HCT116 (cell line): ENCODE measurements at regions not wholly inside any gene's neighbourhood (a gene's known extent, or its start where the extent isn't known, plus 50 kb on each side); places are given as distances from the start of the nearest gene placed in this dataset.

Experiments used
- ATAC-seq: fragments of 200-7000 bp; cut with Tn5 transposase; 2 replicates; pipeline ENCODE4 v1.9.1; 2020; ENCODE audit warnings: mild to moderate bottlenecking, moderate library complexity
- BruUV-seq: library from RNA; stranded (reverse); fragments of 400-500 nt; replicated peaks from 2 replicates; lab custom pipeline; 2021; lab: Mats Ljungman, UMichigan
- CTCF ChIA-PET: fragments of 300-600 bp; sonication (Branson Sonifier 250); formaldehyde crosslinking; loops from one replicate; lab custom pipeline; 2021; ENCODE audit warnings: antibody characterized with exemption; lab: Charles Lee
- POLR2A ChIA-PET: fragments of 300-600, 350-600 bp; sonication (Branson Sonifier 250); formaldehyde crosslinking; loops from one replicate; lab custom pipeline; 2021; ENCODE audit warnings: antibody characterized with exemption; lab: Charles Lee
- RAD21 ChIA-PET, 2 experiments: fragments of 300-600 bp; sonication (Branson Sonifier 250); formaldehyde crosslinking; loops; one replicate each; lab custom pipeline; 2023; ENCODE audit warnings: low total read pairs in 2 of 2; ENCODE audit not compliant: uncharacterized antibody in 2 of 2, unreplicated experiment in 2 of 2, low non-redundant PET in 1 of 2; lab: Charles Lee
- DNase-seq: peaks from one replicate; pipeline ENCODE4 v3.0.0-alpha.2; 2010; ENCODE audit warnings: low read depth, low spot score
- H2AFZ ChIP-seq: fragments of 200-600 bp; shearing (Covaris generic), sonication (generic); 2 replicates; pipeline ENCODE4 v1.6.1; 2017; ENCODE audit warnings: low read depth, mixed run types, mixed read lengths, antibody characterized with exemption, low read length; ENCODE audit not compliant: poor library complexity, severe bottlenecking
- H3K27ac ChIP-seq: 2 replicates; pipeline ENCODE4 v1.5.1; 2012; ENCODE audit warnings: low read depth, low read length
- H3K27me3 ChIP-seq: fragments of 200-600 bp; sonication (generic); 2 replicates; pipeline ENCODE4 v1.6.1; 2016; ENCODE audit warnings: mixed run types, low read length, mixed read lengths; ENCODE audit not compliant: insufficient read depth
- H3K36me3 ChIP-seq, 2 experiments: fragments of 200-500 bp in 1 of 2; fragments of 200-600 bp in 1 of 2; sonication (Bioruptor generic) in 1 of 2; sonication (generic) in 1 of 2; 2 replicates each; pipeline versions ENCODE4 v1.5.1 to v1.6.1; 2014 to 2016; ENCODE audit warnings: low read length in 2 of 2, inconsistent platforms in 1 of 2, mixed read lengths in 1 of 2, mixed run types in 1 of 2; ENCODE audit not compliant: insufficient read depth in 2 of 2, control insufficient read depth in 1 of 2
- H3K4me1 ChIP-seq, 2 experiments: fragments of 200-600 bp in 1 of 2; sonication (generic) in 1 of 2; 2 replicates each; pipeline versions ENCODE4 v1.5.1 to v1.6.1; 2012 to 2017; ENCODE audit warnings: low read length in 2 of 2, inconsistent platforms in 1 of 2, mild to moderate bottlenecking in 1 of 2, mixed read lengths in 1 of 2, mixed run types in 1 of 2, moderate library complexity in 1 of 2; ENCODE audit not compliant: insufficient read depth in 2 of 2, control insufficient read depth in 1 of 2
- H3K4me2 ChIP-seq: fragments of 200-600 bp; sonication (generic); 2 replicates; pipeline ENCODE4 v1.6.1; 2017; ENCODE audit warnings: mixed run types, low read length, mixed read lengths
- H3K4me3 ChIP-seq, 2 experiments: fragments of 200-600 bp in 1 of 2; sonication (generic) in 1 of 2; replicated peaks in 1 of 2; 2 replicates each; pipeline ENCODE4 v1.5.1; 2011 to 2016; ENCODE audit warnings: low read length in 2 of 2, control low read depth in 1 of 2, low read depth in 1 of 2, mild to moderate bottlenecking in 1 of 2, mixed read lengths in 1 of 2, mixed run types in 1 of 2
- H3K79me2 ChIP-seq: fragments of 200-600 bp; sonication (generic); 2 replicates; pipeline ENCODE4 v1.6.1; 2017; ENCODE audit warnings: mild to moderate bottlenecking, mixed run types, low read length, moderate library complexity, mixed read lengths; ENCODE audit not compliant: insufficient read depth
- H3K9ac ChIP-seq: fragments of 200-600 bp; sonication (generic); 2 replicates; pipeline ENCODE4 v1.6.1; 2016; ENCODE audit warnings: low read length, mixed read lengths
- H3K9me2 ChIP-seq: fragments of 200-600 bp; sonication (generic), shearing (Covaris generic); 2 replicates; pipeline ENCODE4 v1.6.1; 2017; ENCODE audit warnings: mixed run types, mild to moderate bottlenecking, moderate library complexity; ENCODE audit not compliant: insufficient read depth
- H3K9me3 ChIP-seq, 2 experiments: fragments of 200-500 bp in 1 of 2; fragments of 200-600 bp in 1 of 2; sonication (Bioruptor generic) in 1 of 2; sonication (generic) in 1 of 2; 2 replicates each; pipeline ENCODE4 v1.6.1; 2014 to 2017; ENCODE audit warnings: low read length in 2 of 2, mixed read lengths in 2 of 2, inconsistent platforms in 1 of 2, low read depth in 1 of 2, mild to moderate bottlenecking in 1 of 2, mixed run types in 1 of 2, moderate library complexity in 1 of 2; ENCODE audit not compliant: control insufficient read depth in 1 of 2, insufficient read depth in 1 of 2
- H4K20me1 ChIP-seq: fragments of 200-600 bp; sonication (generic), shearing (Covaris generic); 2 replicates; pipeline ENCODE4 v1.6.1; 2017; ENCODE audit warnings: mixed run types, mild to moderate bottlenecking, moderate library complexity; ENCODE audit not compliant: insufficient read depth
- ATF3 ChIP-seq: IDR thresholded peaks from 2 replicates; pipeline ENCODE4 v1.6.1; 2012
- EGR1 ChIP-seq: IDR thresholded peaks from 2 replicates; pipeline ENCODE4 v1.6.1; 2012; ENCODE audit warnings: low read depth
- EZH2 ChIP-seq: fragments of 200-600 bp; sonication (generic); IDR thresholded peaks from 2 replicates; pipeline ENCODE4 v1.6.1; 2017; ENCODE audit warnings: antibody characterized with exemption, mixed run types
- EZH2phosphoT487 ChIP-seq: fragments of 200-600 bp; IDR thresholded peaks from 2 replicates; pipeline ENCODE4 v1.6.1; 2018; ENCODE audit warnings: antibody characterized with exemption, borderline replicate concordance
- FOSL1 ChIP-seq: IDR thresholded peaks from 2 replicates; pipeline ENCODE4 v1.6.1; 2012; ENCODE audit warnings: low read depth
- JUND ChIP-seq: IDR thresholded peaks from 2 replicates; pipeline ENCODE4 v1.6.1; 2012
- POLR2A ChIP-seq: IDR thresholded peaks from 2 replicates; pipeline ENCODE4 v1.7.0; 2011; ENCODE audit warnings: borderline replicate concordance; ENCODE audit not compliant: insufficient read depth, insufficient read length; ENCODE audit errors: extremely low read depth
- POLR2AphosphoS5 ChIP-seq: IDR thresholded peaks from 2 replicates; pipeline ENCODE4 v1.6.1; 2011; ENCODE audit warnings: mild to moderate bottlenecking, low read depth, low read length, moderate library complexity
- RAD21 ChIP-seq: IDR thresholded peaks from 2 replicates; pipeline ENCODE4 v1.6.1; 2012; ENCODE audit warnings: low read depth, mild to moderate bottlenecking
- SIN3A ChIP-seq: IDR thresholded peaks from 2 replicates; pipeline ENCODE4 v1.6.1; 2012; ENCODE audit warnings: low read depth
- SRF ChIP-seq: IDR thresholded peaks from 2 replicates; pipeline ENCODE4 v1.6.1; 2012; ENCODE audit warnings: low read depth
- YY1 ChIP-seq: IDR thresholded peaks from 2 replicates; pipeline ENCODE4 v1.6.1; 2011; ENCODE audit warnings: low read length, low read depth, moderate library complexity, mild to moderate bottlenecking; ENCODE audit not compliant: insufficient replicate concordance; ENCODE audit errors: extremely low read depth
- ZFX ChIP-seq: fragments of 450-650 bp; IDR thresholded peaks from 2 replicates; pipeline ENCODE4 v1.6.1; 2017
- ZNF274 ChIP-seq: fragments of 200-500 bp; sonication (Bioruptor generic); IDR thresholded peaks from 2 replicates; pipeline ENCODE4 v1.6.1; 2014; ENCODE audit warnings: mild to moderate bottlenecking, low read depth, low read length, inconsistent platforms
- intact Hi-C: fragments of 100-400 bp; cut with micrococcal nuclease; formaldehyde crosslinking; loops from 2 replicates; pipeline ENCODE4 v1.10.0; 2022
- TF ChIP-seq, protein P1 (sequence below): IDR thresholded peaks from 2 replicates; pipeline ENCODE4 v1.6.1; 2011; ENCODE audit warnings: mild to moderate bottlenecking, low read length, moderate library complexity; ENCODE audit not compliant: insufficient replicate concordance; ENCODE audit errors: extremely low read depth

DNA sequence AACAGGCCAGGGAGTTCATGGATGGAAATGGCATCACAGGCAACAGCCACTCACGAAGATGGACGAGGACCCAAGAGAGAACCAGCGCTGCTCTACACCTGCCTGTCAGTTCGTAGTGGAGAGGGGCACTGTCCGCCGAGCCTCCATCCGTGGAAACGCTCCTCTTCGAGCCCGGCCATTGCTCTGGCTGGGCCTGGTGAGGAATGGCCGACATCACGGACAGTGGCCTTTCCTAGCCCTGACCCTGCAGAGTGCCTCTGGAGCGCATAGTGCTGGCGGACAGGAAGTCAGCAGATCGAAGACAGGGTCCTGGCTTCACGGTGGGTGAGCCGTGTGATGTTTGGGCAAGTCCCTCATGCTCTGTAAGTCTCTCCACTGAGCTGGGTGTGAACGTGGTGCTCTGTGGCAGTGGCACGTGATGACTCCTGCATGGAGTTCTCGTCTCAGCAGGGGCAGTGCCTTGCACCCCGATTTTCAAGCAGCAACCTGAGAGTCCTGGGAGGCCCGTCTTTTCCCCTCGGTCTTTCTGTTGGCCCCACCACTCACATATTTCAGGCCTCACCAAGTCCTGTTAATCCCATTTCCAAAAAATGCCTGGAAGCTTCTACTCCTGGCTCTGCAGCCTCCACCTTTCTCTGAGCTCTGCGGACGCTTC is 214.4 kb downstream of the ERMARD start:
- DNase-seq, result no peak
- Histone ChIP-seq H2AFZ (no peak overlapping the region), H3K27me3 (no peaks in the 10 kb centered on the region)
- POLR2A ChIA-PET, result no interaction called here
- TF ChIP-seq EZH2 (no peak), ZNF274 (no peak), EGR1 (no peak), SRF (no peak), ATF3 (no peak), FOSL1 (no peak), YY1 (no peak), EZH2phosphoT487 (no peak), JUND (no peak), POLR2AphosphoS5 (no peak), ZFX (no peak), RAD21 (no peak), POLR2A (no peak), SIN3A (no peak)
- TF ChIP-seq, protein P1, sequence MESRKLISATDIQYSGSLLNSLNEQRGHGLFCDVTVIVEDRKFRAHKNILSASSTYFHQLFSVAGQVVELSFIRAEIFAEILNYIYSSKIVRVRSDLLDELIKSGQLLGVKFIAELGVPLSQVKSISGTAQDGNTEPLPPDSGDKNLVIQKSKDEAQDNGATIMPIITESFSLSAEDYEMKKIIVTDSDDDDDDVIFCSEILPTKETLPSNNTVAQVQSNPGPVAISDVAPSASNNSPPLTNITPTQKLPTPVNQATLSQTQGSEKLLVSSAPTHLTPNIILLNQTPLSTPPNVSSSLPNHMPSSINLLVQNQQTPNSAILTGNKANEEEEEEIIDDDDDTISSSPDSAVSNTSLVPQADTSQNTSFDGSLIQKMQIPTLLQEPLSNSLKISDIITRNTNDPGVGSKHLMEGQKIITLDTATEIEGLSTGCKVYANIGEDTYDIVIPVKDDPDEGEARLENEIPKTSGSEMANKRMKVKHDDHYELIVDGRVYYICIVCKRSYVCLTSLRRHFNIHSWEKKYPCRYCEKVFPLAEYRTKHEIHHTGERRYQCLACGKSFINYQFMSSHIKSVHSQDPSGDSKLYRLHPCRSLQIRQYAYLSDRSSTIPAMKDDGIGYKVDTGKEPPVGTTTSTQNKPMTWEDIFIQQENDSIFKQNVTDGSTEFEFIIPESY, result no peak
- TF ChIP-seq, all 23 proteins: peak for 0
- no peak overlapping the region for H3K9ac ChIP-seq
- H3K36me3 ChIP-seq, result no peaks in the 10 kb centered on the region
- ATAC-seq, result no peak
- BruUV-seq, result no TSS peak
- RAD21 ChIA-PET, result no interaction called here
- intact Hi-C loops, result no loop called here
- no peak overlapping the region for H3K4me3 ChIP-seq
- H3K4me1 ChIP-seq, result no peaks in the 10 kb centered on the region
- CTCF ChIA-PET, result no interaction called here
- H3K9me2 ChIP-seq, result no peaks in the 10 kb centered on the region
- no peaks in the 10 kb centered on the region for H3K9me3 ChIP-seq
- H3K4me2 ChIP-seq, result no peak overlapping the region
- H3K79me2 ChIP-seq, result no peaks in the 10 kb centered on the region
- no peak overlapping the region for H3K27ac ChIP-seq
- no peaks in the 10 kb centered on the region for H4K20me1 ChIP-seq
